ENCODE measurements at regions not wholly inside any gene's neighbourhood (a gene's known extent, or its start where the extent isn't known, plus 50 kb on each side); places are given as distances from the start of the nearest gene placed in this dataset.

DNA sequence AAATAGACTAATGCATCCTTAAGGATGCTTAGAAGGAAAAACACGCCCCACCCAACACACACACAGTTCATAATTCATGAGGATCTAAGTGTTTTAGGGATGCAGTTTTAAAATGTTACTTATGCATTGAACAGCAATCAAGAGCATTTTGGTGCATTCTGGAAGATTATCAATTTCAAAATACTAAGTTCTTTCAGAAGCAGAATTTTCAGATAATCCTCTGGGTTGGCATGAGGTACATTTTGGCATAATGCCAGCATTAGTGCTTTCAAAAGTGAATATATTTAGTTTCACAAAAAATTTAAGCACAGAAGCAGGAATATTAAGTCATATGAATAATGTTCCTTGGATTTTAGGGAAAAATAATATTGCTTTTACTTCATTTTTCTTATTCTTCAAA, 937.1 kb downstream of the REEP3 start:
- no peak for DNase-seq

DNA sequence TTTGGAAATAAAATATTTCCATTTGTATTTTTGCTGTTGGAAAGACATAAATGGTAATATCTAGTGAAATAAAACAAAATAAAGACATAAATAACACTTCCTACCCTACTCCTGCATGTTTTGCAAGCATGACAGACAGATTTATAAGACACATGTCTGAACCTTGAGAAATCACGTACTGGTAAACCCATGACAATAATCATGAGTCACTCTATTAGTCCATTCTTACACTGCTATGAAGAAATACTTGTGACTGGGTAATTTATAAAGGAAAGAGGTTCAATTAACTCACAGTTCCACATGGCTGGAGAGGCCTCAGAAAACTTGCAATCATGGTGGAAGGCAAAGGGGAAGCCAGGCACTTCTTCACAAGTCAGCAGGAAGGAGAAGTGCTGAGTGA, 942.2 kb downstream of the REEP3 start:
- no peak for DNase-seq

DNA sequence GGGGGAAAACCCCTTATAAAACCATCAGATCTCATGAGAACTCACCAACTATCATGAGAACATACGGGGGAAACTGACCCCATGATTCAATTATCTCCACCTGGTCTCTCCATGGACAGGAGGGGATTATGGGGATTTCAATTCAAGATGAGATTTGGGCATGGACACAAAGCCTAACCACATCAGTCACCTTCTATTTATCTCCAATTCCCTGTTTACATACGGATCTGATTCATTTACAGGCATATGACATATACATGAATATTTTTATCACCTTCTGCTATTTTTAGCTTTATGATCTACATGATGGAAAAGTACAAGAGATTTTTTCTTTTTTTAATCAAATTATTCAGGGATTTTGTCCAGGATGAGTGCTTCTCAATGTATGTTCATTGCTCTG, 944.5 kb downstream of the REEP3 start:
- no peak for DNase-seq

DNA sequence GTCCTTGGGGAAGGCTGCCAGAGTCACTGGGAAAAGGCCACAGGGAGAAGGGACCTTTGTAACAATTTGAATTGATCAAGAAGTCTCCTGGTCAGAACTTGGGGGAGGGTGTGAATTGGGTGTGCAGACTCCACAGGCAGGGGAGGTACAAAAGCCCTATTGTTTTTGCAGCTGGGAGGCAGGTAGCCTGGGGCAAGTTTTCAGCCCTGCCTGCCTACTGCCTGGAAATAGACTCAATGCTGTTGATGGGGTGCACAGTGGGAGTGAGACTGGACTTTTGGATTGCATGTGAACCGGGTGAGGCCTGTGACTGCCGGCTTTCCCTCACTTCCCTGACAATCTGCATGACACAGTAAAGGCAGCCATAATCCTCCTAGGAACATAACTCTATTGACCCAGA, 947.0 kb downstream of the REEP3 start:
- DNase-seq, result no peak

DNA sequence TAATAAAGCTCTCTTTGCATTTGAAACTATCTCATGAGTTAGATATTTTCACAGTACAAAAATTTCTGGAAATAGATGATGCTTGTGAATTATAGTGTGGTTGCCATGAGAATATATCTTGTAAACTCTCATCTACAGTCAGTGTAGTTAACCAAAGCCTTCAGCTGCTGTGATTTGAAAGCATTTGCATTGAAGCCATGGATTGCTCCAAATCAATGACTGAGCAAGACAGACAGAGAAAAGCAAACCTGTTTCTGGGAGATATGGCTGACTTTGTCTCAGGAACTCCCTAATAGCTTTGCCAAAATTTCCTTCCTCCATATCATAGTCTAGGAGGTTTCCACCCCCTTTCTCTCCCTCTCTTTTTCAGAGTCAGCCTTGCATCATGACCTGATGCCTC, 955.3 kb downstream of the REEP3 start:
- DNase-seq, result no peak

DNA sequence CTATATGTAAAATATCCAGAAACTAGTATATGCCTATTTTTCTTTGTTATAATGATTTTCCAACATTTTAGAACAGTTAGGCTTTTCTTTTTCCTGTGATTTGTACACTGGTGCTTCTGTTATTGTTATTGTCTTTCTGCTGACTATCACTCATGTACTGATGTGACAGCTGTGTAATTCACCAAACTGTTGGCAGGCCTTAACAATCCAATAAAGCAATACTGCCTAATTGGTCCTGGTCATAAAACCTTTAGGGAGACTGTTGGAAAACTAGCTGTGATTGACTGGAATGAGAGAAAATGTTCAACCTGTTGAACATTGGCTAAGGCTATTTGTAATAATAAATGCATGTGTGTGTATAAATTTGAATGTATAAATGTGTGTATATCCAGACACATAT, 956.6 kb downstream of the REEP3 start:
- DNase-seq, result no peak

DNA sequence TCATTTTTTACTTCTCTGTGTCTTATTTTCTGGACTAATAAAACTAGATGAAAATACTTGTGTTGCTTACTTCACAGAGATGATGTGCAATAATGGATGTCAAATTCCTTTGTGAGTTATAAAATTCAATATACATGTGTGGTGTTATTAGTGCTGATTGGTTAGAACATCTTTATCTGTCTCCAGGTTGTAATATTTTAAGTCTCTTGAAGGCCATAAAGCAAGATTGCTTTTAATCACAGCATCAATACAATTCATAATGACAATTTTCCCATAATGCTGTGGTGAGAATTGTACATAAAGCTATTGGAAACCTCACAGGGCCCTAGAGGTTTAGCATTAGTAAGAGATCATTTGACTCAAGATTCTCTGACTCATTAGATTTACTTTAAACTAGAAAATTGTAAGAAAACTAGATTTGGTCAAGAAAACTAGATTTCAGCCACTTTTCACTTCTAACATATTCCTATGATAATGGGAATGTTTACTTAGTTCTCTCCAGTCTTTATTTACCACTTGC, 963.7 kb downstream of the REEP3 start:
- DNase-seq, result no peak

DNA sequence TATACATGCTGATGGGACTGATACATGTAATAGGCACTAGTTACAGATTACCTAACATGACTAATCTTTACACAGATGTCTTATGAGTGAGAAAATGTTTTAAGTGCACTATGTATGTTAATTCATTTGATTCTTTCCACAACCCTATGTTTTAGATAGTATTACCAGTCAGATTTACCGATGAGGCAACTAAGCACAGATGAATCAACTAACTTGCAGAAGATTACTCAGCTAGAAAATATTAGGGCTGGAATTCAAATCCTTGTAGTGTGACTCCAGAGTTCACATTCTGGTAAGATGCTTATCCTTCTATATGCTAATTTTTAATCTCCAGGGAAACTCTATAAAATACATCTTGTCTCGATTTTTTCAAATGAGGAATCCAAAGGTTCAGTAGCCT, 964.9 kb downstream of the REEP3 start:
- DNase-seq, result peak; percentile 24

DNA sequence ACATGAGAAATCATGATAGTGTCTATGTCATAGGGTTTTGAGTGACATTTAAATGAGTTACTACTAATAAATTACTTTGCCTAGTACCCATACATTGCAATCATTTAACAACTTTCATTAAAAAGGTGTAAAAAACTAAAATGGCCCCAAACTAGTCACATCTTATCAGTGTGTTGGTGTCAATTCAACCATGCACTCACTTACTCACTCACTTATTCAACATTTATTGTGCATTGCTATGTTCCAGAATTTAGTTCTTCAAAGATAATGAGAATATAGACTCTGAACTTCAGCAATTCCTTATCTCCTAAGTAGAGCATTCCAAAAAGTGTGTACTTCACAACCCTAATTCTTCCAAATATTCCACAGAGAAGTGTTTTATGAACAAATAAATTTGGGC, 965.7 kb downstream of the REEP3 start:
- no peak for DNase-seq

DNA sequence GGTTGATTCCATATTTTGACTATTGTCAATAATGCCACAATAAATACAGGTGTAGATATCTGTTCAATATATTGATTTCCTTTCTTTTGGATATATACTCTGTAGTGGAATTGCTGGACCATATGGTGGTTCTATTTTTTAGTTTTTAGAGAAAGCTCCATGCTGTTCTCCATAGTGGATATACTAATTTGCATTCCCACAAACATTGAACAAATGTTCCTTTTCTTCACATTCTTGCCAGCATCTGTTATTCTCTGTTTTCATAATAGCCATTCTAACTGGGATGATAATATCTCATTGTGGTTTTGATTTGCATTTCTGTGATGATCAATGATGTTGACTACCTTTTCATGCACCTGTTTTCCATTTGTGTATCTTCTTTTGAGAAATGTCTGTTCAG, 973.7 kb downstream of the REEP3 start:
- DNase-seq, result no peak

DNA sequence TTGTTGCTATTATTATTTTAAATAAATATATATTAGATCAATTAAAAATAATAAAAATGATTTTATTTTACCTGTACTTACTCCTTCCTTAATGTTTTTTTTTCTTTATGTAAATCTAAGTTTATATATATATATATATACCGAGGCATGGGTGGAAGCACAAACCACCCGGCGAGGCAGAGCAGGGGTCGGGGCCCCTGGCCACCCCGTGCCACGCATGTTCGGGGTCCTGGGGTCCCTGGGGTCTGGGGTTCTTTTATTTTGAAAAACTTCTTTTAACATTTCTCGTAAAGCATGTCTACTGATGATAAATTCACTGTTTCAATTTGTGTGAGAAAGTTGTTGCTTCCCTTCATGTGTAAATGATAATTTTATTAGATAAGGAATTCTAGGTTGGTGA, 976.1 kb downstream of the REEP3 start:
- no peak for DNase-seq

DNA sequence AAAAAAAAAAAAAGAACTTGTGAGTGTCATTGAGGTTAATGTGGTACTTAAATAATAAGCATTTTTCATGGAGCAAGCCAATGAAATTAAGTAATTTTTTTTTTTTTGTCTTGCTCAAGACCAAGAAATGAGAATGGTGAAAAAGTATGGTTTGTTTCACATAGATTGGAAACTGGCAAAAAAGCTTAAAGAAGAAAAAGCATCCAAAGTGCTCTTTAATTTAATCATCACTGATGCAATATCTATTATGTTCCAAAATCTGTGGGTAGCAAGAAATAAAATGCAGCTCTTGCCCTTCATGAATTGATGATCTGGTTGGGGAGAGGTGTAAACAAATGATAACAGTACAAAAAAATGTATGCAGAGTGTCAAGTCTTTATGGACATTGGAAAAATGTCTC, 980.6 kb downstream of the REEP3 start:
- DNase-seq, result no peak

DNA sequence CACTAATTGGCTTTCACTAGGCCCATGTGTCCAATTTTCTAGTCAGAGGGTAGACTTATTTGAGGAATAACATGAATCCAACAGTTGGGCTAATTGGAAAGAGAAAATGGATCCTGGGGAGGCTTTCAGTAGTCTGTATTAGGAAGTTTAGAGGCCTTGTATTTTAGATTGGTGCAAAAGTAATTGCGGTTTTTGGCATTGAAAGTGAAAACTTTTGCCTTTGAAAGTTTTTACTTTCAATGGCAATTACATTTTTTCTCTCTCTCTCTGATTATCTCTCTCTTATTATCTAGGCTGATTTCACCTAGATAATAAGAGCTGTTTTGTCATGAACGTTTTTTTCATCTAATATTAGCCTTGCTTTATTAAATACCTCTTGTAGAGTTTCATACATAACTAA, 981.7 kb downstream of the REEP3 start:
- no peak for DNase-seq

DNA sequence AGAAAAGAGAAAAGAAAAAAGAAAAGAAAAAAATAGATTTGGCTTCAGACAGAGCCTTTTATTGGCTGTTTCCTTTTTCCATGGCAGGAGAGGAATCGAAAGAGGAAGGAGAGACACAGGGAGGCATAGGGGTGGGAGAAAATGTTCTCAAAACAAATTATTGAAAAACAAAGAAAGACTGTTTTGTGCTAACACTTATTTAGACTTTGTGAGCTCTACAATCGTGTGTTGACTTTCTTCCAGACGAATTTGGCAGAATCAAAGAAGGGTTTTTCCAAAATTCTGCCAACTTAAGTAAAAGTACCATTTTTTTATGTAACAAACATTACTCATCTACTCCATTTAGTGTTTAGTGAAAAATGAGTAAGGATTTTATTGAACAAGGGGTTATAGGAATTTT, 982.2 kb downstream of the REEP3 start:
- DNase-seq, result no peak

DNA sequence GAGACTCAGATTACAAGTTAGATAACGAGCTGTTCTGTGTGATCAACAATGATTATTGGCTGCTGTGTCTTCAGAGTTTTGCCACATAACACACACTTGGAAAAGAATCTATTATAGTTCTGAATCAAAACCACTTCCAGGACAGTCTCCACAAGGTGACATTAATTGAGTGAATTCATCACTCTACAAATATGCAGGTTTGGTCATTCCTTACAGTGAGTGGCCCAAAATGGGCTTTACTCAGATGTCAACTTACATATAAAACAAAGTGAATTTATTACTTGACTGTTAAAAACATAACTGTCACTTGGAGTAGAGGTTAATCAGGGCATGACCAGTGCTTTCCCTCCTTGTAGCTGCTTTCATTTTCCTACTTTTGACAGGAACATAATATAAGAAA, 984.3 kb downstream of the REEP3 start:
- no peak for DNase-seq

DNA sequence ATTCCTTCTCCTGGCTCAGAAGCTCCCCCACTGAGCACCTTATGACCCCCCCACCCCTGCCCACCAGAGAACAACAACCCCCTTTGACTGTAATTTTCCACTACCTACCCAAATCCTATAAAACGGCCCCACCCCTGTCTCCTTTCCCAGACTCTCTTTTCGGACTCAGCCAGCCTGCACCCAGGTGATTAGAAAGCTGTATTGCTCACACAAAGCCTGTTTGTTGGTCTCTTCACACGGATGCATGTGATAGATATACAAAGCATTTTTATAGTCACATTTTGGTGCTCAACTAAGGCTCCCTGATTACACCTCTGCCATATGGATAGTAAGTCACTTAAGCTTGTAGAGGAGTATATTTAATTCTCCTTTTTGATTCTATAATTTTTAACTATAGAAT, 985.8 kb downstream of the REEP3 start:
- no peak for DNase-seq

DNA sequence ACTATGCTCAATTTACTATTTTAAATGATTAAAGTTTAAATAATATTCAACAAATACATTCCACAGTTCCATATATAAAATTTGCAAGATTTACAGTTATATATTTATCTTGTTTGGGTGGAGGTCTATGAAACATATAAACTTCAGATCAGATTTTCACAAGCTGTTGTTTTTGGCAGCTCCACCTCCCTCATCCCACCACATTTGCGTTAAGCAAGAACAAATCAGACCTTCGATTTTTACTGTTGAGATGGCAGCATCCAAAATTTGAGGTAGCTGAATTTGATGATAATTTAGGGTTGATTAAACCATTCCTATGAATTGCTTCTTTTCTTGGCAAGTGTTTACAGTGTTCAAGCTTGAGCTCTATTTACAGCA, 986.4 kb downstream of the REEP3 start:
- DNase-seq, result no peak

DNA sequence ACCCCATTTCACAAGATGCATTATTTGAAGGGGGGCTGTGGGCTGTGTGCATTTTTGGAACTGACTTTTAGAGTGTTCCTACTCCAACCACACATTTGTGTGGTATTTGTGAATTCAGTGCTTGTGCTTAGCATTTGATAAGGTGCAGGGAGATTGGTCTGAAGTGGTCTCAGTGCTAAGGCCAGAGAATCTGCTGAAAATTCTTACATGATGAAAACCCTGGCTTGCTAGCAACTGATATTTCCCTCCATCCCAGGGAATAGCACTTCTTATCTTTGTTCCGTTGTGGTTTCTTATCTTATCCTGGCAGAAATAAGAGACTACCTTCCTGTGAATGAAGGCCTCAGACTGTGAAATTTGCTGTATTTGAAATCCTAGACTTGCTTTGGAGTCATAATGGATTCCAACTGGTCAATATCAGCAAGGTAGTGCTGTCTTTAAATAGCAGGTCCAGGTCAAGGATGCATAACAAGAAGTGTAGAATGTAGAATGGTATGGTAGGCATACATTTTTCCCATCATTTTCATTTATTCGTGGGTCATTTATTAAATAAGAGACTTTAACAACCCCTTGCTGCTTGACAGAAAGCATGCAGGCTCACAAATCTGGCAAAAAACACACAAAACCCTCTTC, 986.9 kb downstream of the REEP3 start:
- no peak for DNase-seq

DNA sequence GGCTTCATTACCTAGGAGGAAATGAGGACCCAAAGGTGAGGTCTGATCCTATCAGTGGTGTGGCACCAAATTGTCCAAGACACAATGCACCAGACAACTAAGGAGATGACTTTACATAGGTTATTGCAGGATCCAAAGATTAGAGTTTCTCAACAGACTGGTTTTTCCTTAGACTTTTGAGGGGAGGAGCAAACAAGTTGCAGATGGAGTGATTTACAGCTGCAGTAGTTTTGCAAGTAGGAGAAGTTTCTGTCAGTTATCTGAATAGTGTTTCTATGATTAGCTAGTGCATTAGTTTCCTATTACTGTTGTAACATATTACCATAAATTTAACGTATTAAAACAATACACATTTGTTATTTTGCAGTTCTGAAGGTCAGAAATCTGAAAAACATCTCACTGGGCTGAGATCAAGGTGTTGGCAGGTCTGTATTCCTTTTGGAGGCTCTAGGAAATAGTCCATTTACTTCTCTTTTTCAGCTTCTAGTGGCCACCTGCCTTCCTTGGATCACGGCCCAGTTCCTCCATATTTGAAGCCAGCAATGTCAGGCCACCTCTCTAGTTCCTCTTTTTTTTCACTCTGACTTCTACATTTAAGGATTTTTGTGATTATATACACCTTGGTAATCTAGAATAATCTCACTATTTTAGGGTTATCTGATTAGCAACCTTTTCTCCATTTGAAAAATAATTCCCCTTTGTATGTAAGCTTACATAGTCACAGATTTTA, 994.9 kb downstream of the REEP3 start:
- DNase-seq, result no peak

DNA sequence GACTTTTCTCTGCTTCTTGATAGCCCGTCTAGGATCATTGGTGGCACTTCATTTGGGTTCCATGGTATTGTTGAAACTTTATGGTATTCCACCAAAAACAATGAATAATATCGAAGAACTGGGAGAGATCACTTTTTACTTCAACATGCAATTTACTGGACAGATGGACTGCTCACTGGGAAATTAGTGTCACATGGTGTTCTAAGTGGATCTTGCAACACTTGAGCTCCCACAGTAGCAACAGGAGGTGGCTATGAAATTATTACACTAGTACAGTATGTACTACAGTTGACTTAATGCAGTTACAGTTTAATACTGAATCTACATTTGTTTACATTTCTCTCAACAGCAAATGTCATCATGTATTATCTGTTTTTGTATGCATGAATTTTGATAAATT, 997.3 kb downstream of the REEP3 start:
- DNase-seq, result no peak

DNA sequence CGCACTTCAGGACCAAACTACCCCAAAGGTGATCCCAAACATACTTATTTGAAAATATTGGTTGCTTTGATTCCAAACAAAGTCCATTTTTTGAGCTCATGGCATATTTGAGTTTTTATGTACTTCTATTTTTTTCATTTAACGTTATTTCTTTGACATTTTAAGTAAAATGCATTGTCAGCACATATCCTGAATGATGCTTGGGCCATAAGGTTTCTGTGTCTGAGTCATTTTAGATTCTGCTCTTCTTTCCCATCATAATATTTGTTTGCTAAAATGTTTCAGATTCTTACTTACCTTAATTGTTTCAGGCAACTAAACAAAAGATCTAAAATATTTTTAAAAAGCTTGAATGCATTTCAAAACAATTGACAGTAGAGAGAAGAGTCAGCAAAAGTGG, 998.2 kb downstream of the REEP3 start:
- no peak for DNase-seq

DNA sequence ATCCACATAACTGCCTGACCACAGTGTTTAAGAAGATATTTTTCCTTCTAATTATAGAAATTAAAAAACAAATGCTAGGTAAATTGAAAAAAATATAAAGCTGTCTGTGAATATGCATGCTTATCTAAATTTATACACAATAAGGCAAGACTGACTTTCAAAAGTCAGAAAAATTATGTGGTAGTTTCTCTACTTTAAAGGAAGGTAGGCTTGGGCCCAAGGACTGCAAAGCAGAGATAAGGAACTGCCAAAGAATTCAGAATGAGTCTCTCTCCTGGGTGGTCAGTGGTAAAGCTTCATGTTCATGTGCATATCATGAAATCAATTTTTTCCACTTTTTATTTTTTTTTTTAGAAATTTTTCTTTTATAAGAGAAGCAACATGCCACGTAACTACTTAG, 998.6 kb downstream of the REEP3 start:
- DNase-seq, result no peak

DNA sequence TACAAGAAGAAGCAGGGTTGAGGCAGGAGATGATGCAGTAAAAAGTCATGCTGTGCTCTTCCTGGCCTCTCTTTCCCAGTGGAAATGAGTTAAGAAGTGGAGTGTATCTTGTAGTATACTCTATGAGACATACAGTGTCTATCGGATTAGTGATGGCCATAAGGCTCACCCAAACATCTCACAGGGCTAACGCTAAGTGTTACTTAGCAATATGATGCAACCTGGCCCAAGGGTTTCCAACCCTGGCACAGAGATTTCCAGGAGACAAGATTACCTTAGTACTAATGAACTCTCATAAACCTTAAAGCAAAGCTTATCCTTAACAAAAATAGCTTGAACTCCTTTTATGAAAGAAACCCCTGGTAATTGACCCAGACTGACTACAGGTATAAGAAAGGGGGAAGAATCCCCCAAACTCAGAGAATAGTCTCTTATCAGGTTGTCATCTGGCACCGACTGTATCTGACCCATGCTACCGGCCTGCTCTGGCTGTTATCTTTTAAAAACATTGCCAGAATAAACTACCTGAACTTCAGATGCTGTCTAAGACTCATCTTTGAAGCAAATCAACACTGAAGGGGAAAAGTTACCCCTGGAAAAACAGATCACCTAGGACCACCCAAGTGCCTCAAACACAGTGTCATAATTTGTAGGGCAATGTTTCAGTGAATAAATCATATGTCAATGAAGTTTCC, 1002.0 kb downstream of the REEP3 start:
- no peak for DNase-seq

DNA sequence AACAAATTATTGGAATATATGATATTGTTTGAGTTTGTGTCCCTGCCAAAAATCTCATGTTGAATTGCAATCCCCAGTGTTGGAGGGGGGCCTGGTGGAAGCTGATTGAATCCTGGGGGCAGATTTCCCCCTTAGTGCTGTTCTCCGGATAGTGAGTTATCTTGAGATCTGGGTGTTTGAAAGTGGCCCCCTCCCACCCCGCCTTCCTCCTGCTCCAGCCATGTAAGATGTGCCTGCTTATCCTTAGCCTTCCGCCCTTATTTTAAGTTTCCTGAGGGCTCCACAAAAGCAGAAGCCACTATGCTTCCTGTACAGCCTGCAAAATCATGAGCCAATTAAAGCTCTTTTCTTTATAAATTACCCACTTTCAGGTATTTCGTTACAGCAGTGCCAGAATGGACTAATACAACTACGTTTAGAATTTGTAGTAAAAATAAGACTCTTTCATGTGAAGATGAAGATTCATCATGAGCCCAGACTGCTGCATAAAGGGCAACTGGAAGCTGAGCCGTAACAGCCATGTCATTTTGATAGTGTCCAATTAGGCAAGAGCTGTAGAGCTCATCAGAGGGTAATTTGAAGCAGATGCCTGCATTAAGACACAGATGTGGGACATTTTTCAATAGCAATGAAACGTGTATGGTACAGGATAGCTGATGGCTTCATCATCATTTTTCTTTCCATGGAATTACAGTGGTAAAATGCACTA, 1007.2 kb downstream of the REEP3 start:
- no peak for DNase-seq

Data from amniotic stem cell (primary cell).